ENCODE measurements at regions not wholly inside any gene's neighbourhood (a gene's known extent, or its start where the extent isn't known, plus 50 kb on each side); places are given as distances from the start of the nearest gene placed in this dataset.

DNA sequence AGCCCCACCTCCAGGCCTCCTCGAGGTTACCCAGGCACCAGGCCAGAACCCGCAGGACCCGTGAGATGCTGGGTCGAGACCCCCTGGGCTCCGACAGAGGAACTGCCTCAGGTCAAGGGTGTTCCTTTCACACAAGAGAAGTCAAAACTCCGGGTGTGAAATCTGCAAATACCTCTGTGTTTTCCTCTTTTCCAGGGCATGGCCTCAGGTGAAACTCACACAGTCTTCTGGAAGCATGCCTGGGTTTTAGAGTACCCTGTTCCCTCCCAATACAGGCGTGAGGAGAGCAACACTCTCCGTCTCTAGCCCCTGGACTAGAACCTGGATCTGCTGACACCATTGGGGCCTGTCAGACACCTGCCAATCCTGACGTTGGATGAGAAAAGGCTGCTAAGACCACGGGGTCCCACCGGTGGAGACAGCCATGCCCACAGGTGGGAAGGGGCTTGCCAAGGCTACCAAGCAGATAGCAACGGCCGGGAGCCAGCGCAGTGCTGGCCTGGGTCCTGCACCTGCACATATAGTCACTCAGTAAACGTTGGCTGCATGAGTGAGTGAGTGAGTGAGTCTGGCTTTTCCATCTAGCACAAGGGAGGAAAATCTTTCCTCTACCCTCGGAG is 182.0 kb upstream of the PPP1R26 start:
- no peaks in the 10 kb centered on the region for H3K9me3 ChIP-seq
- H3K27ac ChIP-seq = no peak overlapping the region
- DNase-seq (ENCODE audit: low read depth in 1 of 2, low spot score in 1 of 2) (no peak), ATAC-seq (no peak), FAIRE-seq (no peak)
- CTCF ChIA-PET = no interaction called here
- no peak overlapping the region for H3K4me3 ChIP-seq
- 27% methylated on average over 12 of the region's 16 CpGs for WGBS (ENCODE audit: missing lambda C conversion rate)
- no peaks in the 10 kb centered on the region for H3K4me1 ChIP-seq
- no peak overlapping the region for H3K4me2 ChIP-seq
- TF ChIP-seq RARB (CRISPR knock-in tag; IDR thresholded peaks at IDR 0.05) (no peak), RCOR1 (IDR thresholded peaks at IDR 0.05; ENCODE audit: low read depth, low read length) (no peak)
- POLR2A ChIA-PET = no interaction called here

DNA sequence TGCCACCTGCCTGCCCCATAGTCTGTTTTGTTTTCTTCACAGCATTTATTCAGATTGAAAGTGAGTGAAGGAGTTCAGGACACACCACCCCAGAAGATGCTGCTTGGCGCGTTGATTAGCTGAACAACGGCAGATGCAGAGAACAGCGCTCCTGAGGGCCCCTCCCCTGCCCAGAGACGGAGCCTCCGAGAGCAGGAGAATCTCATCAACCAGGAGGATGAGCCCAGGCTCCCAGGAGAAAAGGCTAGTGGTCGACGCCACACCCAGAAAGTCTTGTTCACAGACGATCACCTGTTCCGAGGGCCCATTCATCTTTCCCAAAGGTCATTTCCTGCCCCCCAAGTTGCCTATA is 180.4 kb upstream of the PPP1R26 start:
- H3K9me3 ChIP-seq = no peaks in the 10 kb centered on the region
- ATAC-seq (peak in 1 of 2 experiments; percentile 23; a peak in 1 of 6 replicates), DNase-seq (ENCODE audit: low read depth in 1 of 2, low spot score in 1 of 2) (no peak), FAIRE-seq (no peak)
- CTCF ChIA-PET = interaction anchor here (1.5 to 1.6 kb wide), 2 partner anchors 70 to 114 kb away, joined by 3 to 4 read pairs; no protein-coding TSS in a partner anchor
- 32% methylated on average over 10 of the region's 10 CpGs for WGBS (ENCODE audit: missing lambda C conversion rate)
- H3K4me3 ChIP-seq = no peak overlapping the region
- no peaks in the 10 kb centered on the region for H3K4me1 ChIP-seq
- POLR2A ChIA-PET = no interaction called here
- H3K4me2 ChIP-seq = no peak overlapping the region
- H3K27ac ChIP-seq = no peak overlapping the region
- no peak for TF ChIP-seq MAZ (IDR thresholded peaks at IDR 0.05; ENCODE audit: borderline replicate concordance, low read depth, low read length)
- no peak for TF ChIP-seq CHD4 (IDR thresholded peaks at IDR 0.05; ENCODE audit: borderline replicate concordance)
- no peak for TF ChIP-seq TFCP2L1 (CRISPR knock-in tag; IDR thresholded peaks at IDR 0.05)
- no peak for TF ChIP-seq EHF (CRISPR knock-in tag; IDR thresholded peaks at IDR 0.05)
- TF ChIP-seq POLR2A (IDR thresholded peaks at IDR 0.05; ENCODE audit: low read length) = no peak
- TF ChIP-seq MYC (IDR thresholded peaks at IDR 0.05; ENCODE audit: borderline replicate concordance, low read length) = no peak
- TF ChIP-seq, protein P1, sequence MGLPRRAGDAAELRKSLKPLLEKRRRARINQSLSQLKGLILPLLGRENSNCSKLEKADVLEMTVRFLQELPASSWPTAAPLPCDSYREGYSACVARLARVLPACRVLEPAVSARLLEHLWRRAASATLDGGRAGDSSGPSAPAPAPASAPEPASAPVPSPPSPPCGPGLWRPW (IDR thresholded peaks at IDR 0.05) = no peak
- TF ChIP-seq EHMT2 (IDR thresholded peaks at IDR 0.05; ENCODE audit: low read depth) = no peak
- TF ChIP-seq MAFK (IDR thresholded peaks at IDR 0.05; ENCODE audit: partially characterized antibody) = no peak
- no peak for TF ChIP-seq SMC3 (IDR thresholded peaks at IDR 0.05)
- TF ChIP-seq HOXB13 (CRISPR knock-in tag; IDR thresholded peaks at IDR 0.05; ENCODE audit: low read depth) = no peak
- TF ChIP-seq, protein P2, sequence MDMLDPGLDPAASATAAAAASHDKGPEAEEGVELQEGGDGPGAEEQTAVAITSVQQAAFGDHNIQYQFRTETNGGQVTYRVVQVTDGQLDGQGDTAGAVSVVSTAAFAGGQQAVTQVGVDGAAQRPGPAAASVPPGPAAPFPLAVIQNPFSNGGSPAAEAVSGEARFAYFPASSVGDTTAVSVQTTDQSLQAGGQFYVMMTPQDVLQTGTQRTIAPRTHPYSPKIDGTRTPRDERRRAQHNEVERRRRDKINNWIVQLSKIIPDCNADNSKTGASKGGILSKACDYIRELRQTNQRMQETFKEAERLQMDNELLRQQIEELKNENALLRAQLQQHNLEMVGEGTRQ (IDR thresholded peaks at IDR 0.05) = no peak
- TF ChIP-seq RFX5 (IDR thresholded peaks at IDR 0.05) = no peak
- TF ChIP-seq, protein P3, sequence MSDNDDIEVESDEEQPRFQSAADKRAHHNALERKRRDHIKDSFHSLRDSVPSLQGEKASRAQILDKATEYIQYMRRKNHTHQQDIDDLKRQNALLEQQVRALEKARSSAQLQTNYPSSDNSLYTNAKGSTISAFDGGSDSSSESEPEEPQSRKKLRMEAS (IDR thresholded peaks at IDR 0.05) = no peak
- TF ChIP-seq RAD21 (conservative IDR thresholded peaks at IDR 0.05 in 1 of 2, IDR thresholded peaks at IDR 0.05 in 1 of 2) = no peak
- no peak for TF ChIP-seq PHF8 (IDR thresholded peaks at IDR 0.05; ENCODE audit: borderline replicate concordance, low read depth)
- TF ChIP-seq KDM1A (IDR thresholded peaks at IDR 0.05; ENCODE audit: low read depth) = no peak

DNA sequence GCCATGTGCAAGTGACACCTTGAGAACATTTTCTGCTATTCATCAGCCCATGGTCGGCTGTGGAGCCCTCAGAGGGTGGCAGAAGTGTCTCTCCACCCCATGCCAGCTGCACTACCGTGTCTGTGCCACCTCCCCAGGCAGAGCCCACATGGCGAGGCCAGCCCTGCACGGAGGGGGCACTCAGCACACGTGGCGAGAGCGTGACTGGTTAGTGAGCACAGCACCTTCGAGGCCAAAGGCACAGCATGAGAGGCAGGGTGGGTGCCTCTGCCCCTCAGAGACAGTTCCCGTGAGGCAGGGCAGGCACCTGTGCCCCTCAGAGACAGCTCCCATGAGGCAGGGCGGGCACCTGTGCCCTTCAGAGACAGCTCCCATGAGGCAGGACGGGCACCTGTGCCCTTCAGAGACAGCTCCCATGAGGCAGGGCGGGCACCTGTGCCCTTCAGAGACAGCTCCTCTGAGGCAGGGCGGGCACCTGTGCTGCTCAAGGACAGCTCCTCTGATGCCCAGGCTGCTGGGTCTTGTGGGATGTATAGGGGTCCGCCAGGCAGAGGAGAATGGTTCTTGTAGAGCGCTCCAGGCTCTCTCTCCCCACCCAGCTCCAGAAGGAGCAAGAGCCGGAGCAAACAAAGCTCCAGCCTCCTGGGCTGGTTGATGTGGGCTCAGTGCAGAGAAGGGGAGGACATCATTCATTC is 179.8 kb upstream of the PPP1R26 start:
- WGBS (ENCODE audit: missing lambda C conversion rate) = 19% methylated on average over 6 of the region's 16 CpGs
- Histone ChIP-seq H3K4me2 (no peak overlapping the region), H3K9me3 (no peaks in the 10 kb centered on the region), H3K27ac (no peak overlapping the region), H3K4me1 (no peaks in the 10 kb centered on the region), H3K4me3 (no peak overlapping the region)
- POLR2A ChIA-PET = no interaction called here
- CTCF ChIA-PET = interaction anchor here (1.5 to 1.6 kb wide), 2 partner anchors 70 to 113 kb away, joined by 3 to 4 read pairs; no protein-coding TSS in a partner anchor
- DNase-seq (ENCODE audit: low read depth in 1 of 2, low spot score in 1 of 2) (no peak), ATAC-seq (peak in 1 of 2 experiments; percentile 15; a peak in 1 of 6 replicates), FAIRE-seq (no peak)
- TF ChIP-seq NFE2L2 (conservative IDR thresholded peaks at IDR 0.05; ENCODE audit: low read length) (no peak), MAZ (IDR thresholded peaks at IDR 0.05; ENCODE audit: borderline replicate concordance, low read depth, low read length) (no peak), CEBPB (IDR thresholded peaks at IDR 0.05) (no peak), JUNB (IDR thresholded peaks at IDR 0.05) (no peak), JUN (IDR thresholded peaks at IDR 0.05) (no peak), ESRRA (IDR thresholded peaks at IDR 0.05; ENCODE audit: borderline replicate concordance, low read length) (no peak), HDAC2 (IDR thresholded peaks at IDR 0.05) (no peak), SMC3 (IDR thresholded peaks at IDR 0.05) (no peak), ZNF302 (CRISPR knock-in tag; IDR thresholded peaks at IDR 0.05) (no peak)
- TF ChIP-seq, protein P4, sequence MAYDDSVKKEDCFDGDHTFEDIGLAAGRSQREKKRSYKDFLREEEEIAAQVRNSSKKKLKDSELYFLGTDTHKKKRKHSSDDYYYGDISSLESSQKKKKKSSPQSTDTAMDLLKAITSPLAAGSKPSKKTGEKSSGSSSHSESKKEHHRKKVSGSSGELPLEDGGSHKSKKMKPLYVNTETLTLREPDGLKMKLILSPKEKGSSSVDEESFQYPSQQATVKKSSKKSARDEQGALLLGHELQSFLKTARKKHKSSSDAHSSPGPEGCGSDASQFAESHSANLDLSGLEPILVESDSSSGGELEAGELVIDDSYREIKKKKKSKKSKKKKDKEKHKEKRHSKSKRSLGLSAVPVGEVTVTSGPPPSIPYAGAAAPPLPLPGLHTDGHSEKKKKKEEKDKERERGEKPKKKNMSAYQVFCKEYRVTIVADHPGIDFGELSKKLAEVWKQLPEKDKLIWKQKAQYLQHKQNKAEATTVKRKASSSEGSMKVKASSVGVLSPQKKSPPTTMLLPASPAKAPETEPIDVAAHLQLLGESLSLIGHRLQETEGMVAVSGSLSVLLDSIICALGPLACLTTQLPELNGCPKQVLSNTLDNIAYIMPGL (CRISPR knock-in tag; IDR thresholded peaks at IDR 0.05; ENCODE audit: borderline replicate concordance) = no peak
- TF ChIP-seq, protein P5, sequence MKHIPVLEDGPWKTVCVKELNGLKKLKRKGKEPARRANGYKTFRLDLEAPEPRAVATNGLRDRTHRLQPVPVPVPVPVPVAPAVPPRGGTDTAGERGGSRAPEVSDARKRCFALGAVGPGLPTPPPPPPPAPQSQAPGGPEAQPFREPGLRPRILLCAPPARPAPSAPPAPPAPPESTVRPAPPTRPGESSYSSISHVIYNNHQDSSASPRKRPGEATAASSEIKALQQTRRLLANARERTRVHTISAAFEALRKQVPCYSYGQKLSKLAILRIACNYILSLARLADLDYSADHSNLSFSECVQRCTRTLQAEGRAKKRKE (CRISPR knock-in tag; IDR thresholded peaks at IDR 0.05; ENCODE audit: low read depth) = no peak
- TF ChIP-seq, protein P6, sequence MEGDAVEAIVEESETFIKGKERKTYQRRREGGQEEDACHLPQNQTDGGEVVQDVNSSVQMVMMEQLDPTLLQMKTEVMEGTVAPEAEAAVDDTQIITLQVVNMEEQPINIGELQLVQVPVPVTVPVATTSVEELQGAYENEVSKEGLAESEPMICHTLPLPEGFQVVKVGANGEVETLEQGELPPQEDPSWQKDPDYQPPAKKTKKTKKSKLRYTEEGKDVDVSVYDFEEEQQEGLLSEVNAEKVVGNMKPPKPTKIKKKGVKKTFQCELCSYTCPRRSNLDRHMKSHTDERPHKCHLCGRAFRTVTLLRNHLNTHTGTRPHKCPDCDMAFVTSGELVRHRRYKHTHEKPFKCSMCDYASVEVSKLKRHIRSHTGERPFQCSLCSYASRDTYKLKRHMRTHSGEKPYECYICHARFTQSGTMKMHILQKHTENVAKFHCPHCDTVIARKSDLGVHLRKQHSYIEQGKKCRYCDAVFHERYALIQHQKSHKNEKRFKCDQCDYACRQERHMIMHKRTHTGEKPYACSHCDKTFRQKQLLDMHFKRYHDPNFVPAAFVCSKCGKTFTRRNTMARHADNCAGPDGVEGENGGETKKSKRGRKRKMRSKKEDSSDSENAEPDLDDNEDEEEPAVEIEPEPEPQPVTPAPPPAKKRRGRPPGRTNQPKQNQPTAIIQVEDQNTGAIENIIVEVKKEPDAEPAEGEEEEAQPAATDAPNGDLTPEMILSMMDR (IDR thresholded peaks at IDR 0.05) = no peak

Data from A549 (cell line).